Lung (tissue), 11 donors: ENCODE measurements at regions not wholly inside any gene's neighbourhood (a gene's known extent, or its start where the extent isn't known, plus 50 kb on each side); places are given as distances from the start of the nearest gene placed in this dataset.

Source experiments
- ATAC-seq: fragments of 200-7000 bp; cut with Tn5 transposase; one replicate; pipeline ENCODE4 v1.9.1; 2020; ENCODE audit warnings: moderate number of reproducible peaks; ENCODE audit not compliant: insufficient read depth, low FRiP score
- DNase-seq, 3 donors: peaks; one replicate each; pipeline ENCODE4 v3.0.0-alpha.2; 2013 to 2017
- H3K27ac ChIP-seq, 2 donors: one replicate each; pipeline ENCODE4 v1.5.1; 2013; ENCODE audit warnings: mild to moderate bottlenecking in 2 of 2, moderate library complexity in 2 of 2, control low read depth in 1 of 2, inconsistent platforms in 1 of 2, low read depth in 1 of 2, low read length in 1 of 2
- H3K27me3 ChIP-seq, 3 donors: one replicate each; pipeline ENCODE4 v1.5.1; 2013; ENCODE audit warnings: low read length in 2 of 3; ENCODE audit not compliant: control insufficient read depth in 3 of 3, insufficient read depth in 3 of 3
- H3K36me3 ChIP-seq, 4 donors: one replicate each; pipeline ENCODE4 v1.5.1; 2013; ENCODE audit warnings: low read length in 4 of 4, mild to moderate bottlenecking in 1 of 4, moderate library complexity in 1 of 4; ENCODE audit not compliant: control insufficient read depth in 4 of 4, insufficient read depth in 4 of 4
- H3K4me1 ChIP-seq, 5 donors: one replicate each; pipeline ENCODE4 v1.5.1; 2013; ENCODE audit warnings: low read length in 5 of 5, mild to moderate bottlenecking in 2 of 5, moderate library complexity in 1 of 5; ENCODE audit not compliant: control insufficient read depth in 5 of 5, insufficient read depth in 5 of 5
- H3K4me3 ChIP-seq: one replicate; pipeline ENCODE4 v1.5.1; 2013; ENCODE audit warnings: mild to moderate bottlenecking, control low read depth, moderate library complexity
- H3K9ac ChIP-seq, 2 donors: one replicate each; pipeline ENCODE4 v1.5.1; 2013; ENCODE audit warnings: low read length in 2 of 2, control low read depth in 1 of 2; ENCODE audit not compliant: insufficient read depth in 1 of 2
- H3K9me3 ChIP-seq, 4 donors: one replicate each; pipeline ENCODE4 v1.5.1; 2013; ENCODE audit warnings: low read length in 3 of 4, mild to moderate bottlenecking in 1 of 4, moderate library complexity in 1 of 4; ENCODE audit not compliant: control insufficient read depth in 4 of 4, insufficient read depth in 3 of 4
- CTCF ChIP-seq: IDR thresholded peaks from 2 replicates; pipeline ENCODE4 v1.5.1; 2012; ENCODE audit warnings: mild to moderate bottlenecking; ENCODE audit errors: control extremely low read depth, extremely low read depth
- WGBS, 2 donors: extraction: QIAGEN DNeasy Blood & Tissue Kit; methylation state at CpG; one replicate each; pipeline ENCODE4 v1.1.7; 2013; 5-methylcytosine and 5-hydroxymethylcytosine counted together
- donor health status: control.
- donor health status: control.
- donor health status: Bipolar disorder and iron deficiency.
- donor health status: healthy.
- donor health status: DM: yes; HTN: yes; CAD: no.

- Histone ChIP-seq H3K4me1 (peaks cover 0 to 12% (median 4%) of the 10 kb centered on the region in 5 donors), H3K27me3 (peaks cover 0 to 25% (median 3%) of the 10 kb centered on the region in 3 donors), H3K4me3 (no peak overlapping the region), H3K27ac (no peak overlapping the region), H3K9me3 (peaks cover 0 to 2% (median 0%) of the 10 kb centered on the region in 4 donors), H3K9ac (no peak overlapping the region), H3K36me3 (no peaks in the 10 kb centered on the region)
- WGBS, 2 donors = 79 to 87% methylated on average over 4 of the region's 4 CpGs
- ATAC-seq = no peak
- no peak for TF ChIP-seq CTCF
- DNase-seq = no peak
Measured at GRCh38 chr5:1649554-1649953, 125.8 kb upstream of the LPCAT1 start.

- DNase-seq = no peak
- Histone ChIP-seq H3K27me3 (peaks cover 0 to 28% (median 8%) of the 10 kb centered on the region in 3 donors), H3K9me3 (peaks cover 0 to 2% (median 0%) of the 10 kb centered on the region in 4 donors), H3K36me3 (no peaks in the 10 kb centered on the region), H3K9ac (no peak overlapping the region), H3K27ac (no peak overlapping the region), H3K4me1 (peaks cover 0 to 12% (median 4%) of the 10 kb centered on the region in 5 donors), H3K4me3 (no peak overlapping the region)
- ATAC-seq = no peak
- TF ChIP-seq CTCF = no peak
- 69 to 72% methylated on average over 4 of the region's 4 CpGs for WGBS, 2 donors
Measured at GRCh38 chr5:1648806-1649205, 125.0 kb upstream of the LPCAT1 start.

GRCh38 chr5:1647580-1647979 lies 123.8 kb upstream of the LPCAT1 start:
- H3K9ac ChIP-seq = no peak overlapping the region
- peaks cover 0 to 2% (median 0%) of the 10 kb centered on the region in 4 donors for H3K9me3 ChIP-seq
- H3K4me1 ChIP-seq = peaks cover 0 to 5% (median 0%) of the 10 kb centered on the region in 5 donors
- DNase-seq = no peak
- no peak for TF ChIP-seq CTCF
- 84 to 85% methylated on average over 9 of the region's 9 CpGs for WGBS, 2 donors
- H3K36me3 ChIP-seq = no peaks in the 10 kb centered on the region
- no peak overlapping the region for H3K27ac ChIP-seq
- no peak overlapping the region for H3K4me3 ChIP-seq
- ATAC-seq = no peak
- peaks cover 3 to 27% (median 13%) of the 10 kb centered on the region in 3 donors for H3K27me3 ChIP-seq
